ENCODE measurements at regions not wholly inside any gene's neighbourhood (a gene's known extent, or its start where the extent isn't known, plus 50 kb on each side); places are given as distances from the start of the nearest gene placed in this dataset.

GRCh38 chr6:84581494-84582259, 182.7 kb downstream of the TBX18 start:
- TF ChIP-seq CTCF (IDR thresholded peaks at IDR 0.05) (no peak), POLR2AphosphoS5 (IDR thresholded peaks at IDR 0.05; ENCODE audit: insufficient read depth in 1 of 2, low read depth in 1 of 2) (no peak), POLR2A (IDR thresholded peaks at IDR 0.05) (no peak)
- no peak for DNase-seq (ENCODE audit: extremely low spot score in 2 of 2)
- Histone ChIP-seq H3K27ac (no peak overlapping the region), H3K27me3 (no peaks in the 10 kb centered on the region), H3K4me3 (no peak overlapping the region), H3K4me1 (no peaks in the 10 kb centered on the region), H3K9me3 (no peaks in the 10 kb centered on the region), H3K36me3 (no peaks in the 10 kb centered on the region)
- intact Hi-C loops (cut with DNase I): no loop called here

- intact Hi-C loops (cut with DNase I): no loop called here
- no peaks in the 10 kb centered on the region for H3K36me3 ChIP-seq
- no peak overlapping the region for H3K27ac ChIP-seq
- H3K4me1 ChIP-seq: no peaks in the 10 kb centered on the region
- TF ChIP-seq POLR2A (IDR thresholded peaks at IDR 0.05) (no peak), CTCF (IDR thresholded peaks at IDR 0.05) (no peak), POLR2AphosphoS5 (IDR thresholded peaks at IDR 0.05; ENCODE audit: insufficient read depth in 1 of 2, low read depth in 1 of 2) (no peak)
- no peak overlapping the region for H3K4me3 ChIP-seq
- H3K27me3 ChIP-seq: no peaks in the 10 kb centered on the region
- H3K9me3 ChIP-seq: no peaks in the 10 kb centered on the region
- no peak for DNase-seq (ENCODE audit: extremely low spot score in 2 of 2)
Observed at GRCh38 chr6:84579404-84579803, 185.0 kb downstream of the TBX18 start.

- no peak for TF ChIP-seq CTCF (IDR thresholded peaks at IDR 0.05)
- no peak for TF ChIP-seq POLR2A (IDR thresholded peaks at IDR 0.05)
- TF ChIP-seq POLR2AphosphoS5 (IDR thresholded peaks at IDR 0.05; ENCODE audit: insufficient read depth in 1 of 2, low read depth in 1 of 2): no peak
- Histone ChIP-seq H3K27me3 (no peaks in the 10 kb centered on the region), H3K4me3 (no peak overlapping the region), H3K9me3 (no peaks in the 10 kb centered on the region), H3K27ac (no peak overlapping the region), H3K4me1 (no peaks in the 10 kb centered on the region), H3K36me3 (no peaks in the 10 kb centered on the region)
- intact Hi-C loops (cut with DNase I): no loop called here
- DNase-seq (ENCODE audit: extremely low spot score in 2 of 2): no peak
Observed at GRCh38 chr6:84576029-84576428, 188.4 kb downstream of the TBX18 start.

GRCh38 chr6:84575264-84575663, 189.1 kb downstream of the TBX18 start:
- DNase-seq (ENCODE audit: extremely low spot score in 2 of 2): no peak
- Histone ChIP-seq H3K36me3 (no peaks in the 10 kb centered on the region), H3K9me3 (no peaks in the 10 kb centered on the region), H3K27ac (no peak overlapping the region), H3K4me1 (no peaks in the 10 kb centered on the region), H3K4me3 (no peak overlapping the region), H3K27me3 (no peaks in the 10 kb centered on the region)
- TF ChIP-seq CTCF (IDR thresholded peaks at IDR 0.05) (no peak), POLR2A (IDR thresholded peaks at IDR 0.05) (no peak), POLR2AphosphoS5 (IDR thresholded peaks at IDR 0.05; ENCODE audit: insufficient read depth in 1 of 2, low read depth in 1 of 2) (no peak)
- intact Hi-C loops (cut with DNase I): no loop called here

- no peaks in the 10 kb centered on the region for H3K36me3 ChIP-seq
- no peaks in the 10 kb centered on the region for H3K4me1 ChIP-seq
- no peak for DNase-seq (ENCODE audit: extremely low spot score in 2 of 2)
- no peak overlapping the region for H3K27ac ChIP-seq
- TF ChIP-seq POLR2AphosphoS5 (IDR thresholded peaks at IDR 0.05; ENCODE audit: insufficient read depth in 1 of 2, low read depth in 1 of 2) (no peak), CTCF (IDR thresholded peaks at IDR 0.05) (no peak), POLR2A (IDR thresholded peaks at IDR 0.05) (no peak)
- intact Hi-C loops (cut with DNase I): no loop called here
- no peaks in the 10 kb centered on the region for H3K9me3 ChIP-seq
- H3K4me3 ChIP-seq: no peak overlapping the region
- H3K27me3 ChIP-seq: no peaks in the 10 kb centered on the region
Observed at GRCh38 chr6:84569882-84570281, 194.5 kb downstream of the TBX18 start.
